BLaER1 (cell line): ENCODE measurements at regions not wholly inside any gene's neighbourhood (a gene's known extent, or its start where the extent isn't known, plus 50 kb on each side); places are given as distances from the start of the nearest gene placed in this dataset.

Source experiments
- H3K27ac ChIP-seq: shearing (Covaris generic); formaldehyde crosslinking; 2 replicates; pipeline ENCODE4 v1.8.1; 2022
- H3K27me3 ChIP-seq: shearing (Covaris generic); formaldehyde crosslinking; 2 replicates; pipeline ENCODE4 v1.8.1; 2022
- H3K36me3 ChIP-seq: shearing (Covaris generic); formaldehyde crosslinking; 2 replicates; pipeline ENCODE4 v1.8.1; 2022
- H3K4me1 ChIP-seq: shearing (Covaris generic); formaldehyde crosslinking; 2 replicates; pipeline ENCODE4 v1.8.1; 2022
- H3K4me2 ChIP-seq: shearing (Covaris generic); formaldehyde crosslinking; 2 replicates; pipeline ENCODE4 v1.8.1; 2022
- H3K4me3 ChIP-seq: shearing (Covaris generic); formaldehyde crosslinking; 2 replicates; pipeline ENCODE4 v1.8.1; 2022
- H3K9ac ChIP-seq: shearing (Covaris generic); formaldehyde crosslinking; 2 replicates; pipeline ENCODE4 v1.8.1; 2022
- H3K9me3 ChIP-seq: shearing (Covaris generic); formaldehyde crosslinking; 2 replicates; pipeline ENCODE4 v1.8.1; 2022
- H4K20me1 ChIP-seq: shearing (Covaris generic); formaldehyde crosslinking; 2 replicates; pipeline ENCODE4 v1.8.1; 2022
- Cebpa-rat ChIP-seq: shearing (Covaris generic); IDR thresholded peaks from 2 replicates; pipeline ENCODE4 v1.8.1; 2022

GRCh38 chr10:132996603-132997343 is 54.4 kb upstream of the CFAP46 start:
- no peaks in the 10 kb centered on the region for H3K9me3 ChIP-seq
- no peaks in the 10 kb centered on the region for H3K36me3 ChIP-seq
- H3K4me3 ChIP-seq, result no peak overlapping the region
- H3K4me1 ChIP-seq, result peaks cover 38% of the 10 kb centered on the region
- H3K27ac ChIP-seq, result no peak overlapping the region
- peak overlapping the region; percentile 16; the same call in 1 of the 2 replicates for H3K4me2 ChIP-seq
- H3K27me3 ChIP-seq, result no peaks in the 10 kb centered on the region
- no peaks in the 10 kb centered on the region for H4K20me1 ChIP-seq
- TF ChIP-seq Cebpa-rat, result no peak
- H3K9ac ChIP-seq, result no peak overlapping the region

- Histone ChIP-seq H3K27me3 (no peaks in the 10 kb centered on the region), H3K9me3 (no peaks in the 10 kb centered on the region), H3K27ac (no peak overlapping the region), H3K4me3 (no peak overlapping the region), H3K9ac (no peak overlapping the region), H3K36me3 (no peaks in the 10 kb centered on the region), H3K4me1 (peaks cover 39% of the 10 kb centered on the region), H4K20me1 (no peaks in the 10 kb centered on the region), H3K4me2 (no peak overlapping the region)
- TF ChIP-seq Cebpa-rat, result no peak
Measured at GRCh38 chr10:132995909-132996602, 53.7 kb upstream of the CFAP46 start.

GRCh38 chr10:132994811-132995210 is 52.4 kb upstream of the CFAP46 start:
- no peaks in the 10 kb centered on the region for H4K20me1 ChIP-seq
- no peaks in the 10 kb centered on the region for H3K9me3 ChIP-seq
- no peak overlapping the region for H3K4me3 ChIP-seq
- H3K4me1 ChIP-seq, result peaks cover 28% of the 10 kb centered on the region
- no peak overlapping the region for H3K4me2 ChIP-seq
- no peak overlapping the region for H3K9ac ChIP-seq
- no peaks in the 10 kb centered on the region for H3K36me3 ChIP-seq
- no peaks in the 10 kb centered on the region for H3K27me3 ChIP-seq
- no peak overlapping the region for H3K27ac ChIP-seq
- no peak for TF ChIP-seq Cebpa-rat

GRCh38 chr10:132994185-132994796 is 51.9 kb upstream of the CFAP46 start:
- no peak overlapping the region for H3K4me2 ChIP-seq
- peaks cover 23% of the 10 kb centered on the region; the same call in 1 of the 2 replicates for H3K4me1 ChIP-seq
- TF ChIP-seq Cebpa-rat, result no peak
- H3K27ac ChIP-seq, result no peak overlapping the region
- no peak overlapping the region for H3K9ac ChIP-seq
- no peaks in the 10 kb centered on the region for H3K27me3 ChIP-seq
- no peaks in the 10 kb centered on the region for H4K20me1 ChIP-seq
- no peaks in the 10 kb centered on the region for H3K9me3 ChIP-seq
- no peak overlapping the region for H3K4me3 ChIP-seq
- no peaks in the 10 kb centered on the region for H3K36me3 ChIP-seq

- no peaks in the 10 kb centered on the region for H3K27me3 ChIP-seq
- no peak overlapping the region for H3K4me2 ChIP-seq
- H3K4me1 ChIP-seq, result peaks cover 23% of the 10 kb centered on the region; the same call in 1 of the 2 replicates
- TF ChIP-seq Cebpa-rat, result no peak
- no peaks in the 10 kb centered on the region for H3K9me3 ChIP-seq
- H3K36me3 ChIP-seq, result no peaks in the 10 kb centered on the region
- no peaks in the 10 kb centered on the region for H4K20me1 ChIP-seq
- no peak overlapping the region for H3K27ac ChIP-seq
- no peak overlapping the region for H3K4me3 ChIP-seq
- no peak overlapping the region for H3K9ac ChIP-seq
Measured at GRCh38 chr10:132993271-132994184, 51.2 kb upstream of the CFAP46 start.

GRCh38 chr10:132992433-132993215 is 50.3 kb upstream of the CFAP46 start:
- no peak overlapping the region for H3K27ac ChIP-seq
- no peak overlapping the region for H3K4me2 ChIP-seq
- no peak for TF ChIP-seq Cebpa-rat
- H3K9me3 ChIP-seq, result no peaks in the 10 kb centered on the region
- H4K20me1 ChIP-seq, result no peaks in the 10 kb centered on the region; the same call in 1 of the 2 replicates
- H3K9ac ChIP-seq, result no peak overlapping the region
- no peaks in the 10 kb centered on the region for H3K36me3 ChIP-seq
- no peak overlapping the region for H3K4me3 ChIP-seq
- peaks cover 19% of the 10 kb centered on the region; the same call in 1 of the 2 replicates for H3K4me1 ChIP-seq
- H3K27me3 ChIP-seq, result no peaks in the 10 kb centered on the region
